HepG2 (cell line): ENCODE measurements at regions not wholly inside any gene's neighbourhood (a gene's known extent, or its start where the extent isn't known, plus 50 kb on each side); places are given as distances from the start of the nearest gene placed in this dataset.

ENCODE experiments used
- ATAC-seq: fragments of 200-7000 bp; cut with Tn5 transposase; 3 replicates; pipeline ENCODE4 v1.9.1; 2020; ENCODE audit warnings: mild to moderate bottlenecking, moderate library complexity
- BruUV-seq: library from RNA; stranded (reverse); fragments of 400-500 nt; replicated peaks from 2 replicates; lab custom pipeline; 2021; lab: Mats Ljungman, UMichigan
- CTCF ChIA-PET: fragments of 300-600 bp; formaldehyde crosslinking; extraction: SDS; loops from one replicate; lab custom pipeline; 2021; ENCODE audit warnings: low total read pairs, inconsistent platforms, low intra/inter-chr PET ratio; lab: Yijun Ruan, JAX
- POLR2A ChIA-PET: fragments of 350-600 bp; sonication (Branson Sonifier 250); formaldehyde crosslinking; loops from one replicate; lab custom pipeline; 2020; ENCODE audit warnings: antibody characterized with exemption, inconsistent platforms; lab: Yijun Ruan, JAX
- DNase-seq: peaks from one replicate; pipeline ENCODE4 v3.0.0-alpha.2; 2015; ENCODE audit warnings: low spot score
- FAIRE-seq: peaks from 3 replicates; lab custom pipeline; 2011; peaks lifted over from hg19 to GRCh38; lab: Jason Lieb, UNC
- H2AFZ ChIP-seq: one replicate; pipeline ENCODE4 v1.6.1; 2011; ENCODE audit warnings: low read length, inconsistent platforms
- H3K27ac ChIP-seq: fragments of 300-600 bp; 3 replicates; pipeline ENCODE4 v1.8.0; 2011; ENCODE audit warnings: mixed run types, mild to moderate bottlenecking, mixed read lengths, low read length, inconsistent platforms; ENCODE audit not compliant: insufficient read depth; ENCODE audit errors: extremely low read length
- H3K27me3 ChIP-seq, 2 experiments: fragments of 200-600 bp in 1 of 2; 2 replicates in 1 of 2; 3 replicates in 1 of 2; pipeline versions ENCODE4 v1.6.0 to v1.8.0; 2011; ENCODE audit warnings: low read length in 2 of 2, mild to moderate bottlenecking in 2 of 2, moderate library complexity in 2 of 2, inconsistent platforms in 1 of 2; ENCODE audit not compliant: insufficient read depth in 2 of 2, control insufficient read depth in 1 of 2
- H3K36me3 ChIP-seq, 2 experiments: fragments of 200-600 bp in 1 of 2; replicated peaks in 1 of 2; 2 replicates in 1 of 2; 3 replicates in 1 of 2; pipeline versions ENCODE4 v1.5.1 to v1.8.0; 2011; ENCODE audit warnings: low read length in 2 of 2, inconsistent platforms in 1 of 2; ENCODE audit not compliant: insufficient read depth in 2 of 2, control insufficient read depth in 1 of 2
- H3K4me1 ChIP-seq: 2 replicates; pipeline ENCODE4 v1.5.1; 2012; ENCODE audit warnings: low read length, inconsistent platforms; ENCODE audit not compliant: insufficient read depth
- H3K4me2 ChIP-seq: 2 replicates; pipeline ENCODE4 v1.6.0; 2011; ENCODE audit warnings: low read depth, low read length, inconsistent platforms
- H3K4me3 ChIP-seq, 3 experiments: fragments of 200-600 bp in 1 of 3; sonication (generic), shearing (Covaris generic) in 1 of 3; replicated peaks in 1 of 3; 2 replicates each; pipeline ENCODE4 v1.5.1; 2011 to 2016; ENCODE audit warnings: low read length in 3 of 3, inconsistent platforms in 2 of 3, low read depth in 2 of 3, mild to moderate bottlenecking in 2 of 3, control low read depth in 1 of 3, mixed read lengths in 1 of 3; ENCODE audit not compliant: insufficient read depth in 1 of 3
- H3K79me2 ChIP-seq: one replicate; pipeline ENCODE4 v1.6.1; 2011; ENCODE audit warnings: low read length, inconsistent platforms; ENCODE audit not compliant: insufficient read depth
- H3K9ac ChIP-seq: 2 replicates; pipeline ENCODE4 v1.6.0; 2011; ENCODE audit warnings: mild to moderate bottlenecking, low read depth, low read length, inconsistent platforms; ENCODE audit not compliant: insufficient read depth
- H3K9me3 ChIP-seq: 2 replicates; pipeline ENCODE4 v1.5.1; 2012; ENCODE audit warnings: mild to moderate bottlenecking, low read length
- H4K20me1 ChIP-seq: 2 replicates; pipeline ENCODE4 v1.6.0; 2011; ENCODE audit warnings: inconsistent platforms, mild to moderate bottlenecking, low read length, moderate library complexity; ENCODE audit not compliant: insufficient read depth
- GMEB2 ChIP-seq: IDR thresholded peaks from 2 replicates; pipeline ENCODE4 v1.6.1; 2016; ENCODE audit warnings: missing biosample characterization, missing genetic modification reagents, low read depth
- GRHL1 ChIP-seq: sonication (generic); formaldehyde crosslinking; conservative IDR thresholded peaks from 2 replicates; pipeline ENCODE4 v1.8.0; 2022; ENCODE audit warnings: missing genetic modification reagents
- MLXIP ChIP-seq: sonication (generic); formaldehyde crosslinking; IDR thresholded peaks from 2 replicates; pipeline ENCODE4 v1.9.0; 2021; ENCODE audit warnings: missing genetic modification reagents, borderline replicate concordance
- TFAP4 ChIP-seq: sonication (generic); IDR thresholded peaks from 2 replicates; pipeline ENCODE4 v1.6.1; 2016; ENCODE audit warnings: low read depth, borderline replicate concordance
- ZBTB14 ChIP-seq: sonication (generic); formaldehyde crosslinking; IDR thresholded peaks from 2 replicates; pipeline ENCODE4 v1.4.0; 2020; ENCODE audit warnings: missing genetic modification reagents
- ZNF329 ChIP-seq: sonication (generic); formaldehyde crosslinking; IDR thresholded peaks from 2 replicates; pipeline ENCODE4 v1.9.0; 2021; ENCODE audit warnings: low read depth, mild to moderate bottlenecking, missing genetic modification reagents
- ZNF335 ChIP-seq: sonication (generic); formaldehyde crosslinking; IDR thresholded peaks from 2 replicates; pipeline ENCODE4 v1.4.0; 2020; ENCODE audit warnings: missing genetic modification reagents
- ZNF44 ChIP-seq: sonication (generic); formaldehyde crosslinking; IDR thresholded peaks from 2 replicates; pipeline ENCODE4 v1.5.1; 2020; ENCODE audit warnings: mild to moderate bottlenecking, missing genetic modification reagents
- ZNF737 ChIP-seq: sonication (generic); formaldehyde crosslinking; IDR thresholded peaks from 2 replicates; pipeline ENCODE4 v1.5.0; 2020; ENCODE audit warnings: missing genetic modification reagents, mild to moderate bottlenecking, borderline replicate concordance
- ZNF879 ChIP-seq: sonication (generic); formaldehyde crosslinking; IDR thresholded peaks from 2 replicates; pipeline ENCODE4 v1.8.1; 2023; ENCODE audit warnings: missing genetic modification reagents
- WGBS: methylation state at CpG from one replicate; pipeline ENCODE4 v1.1.6; 2017; ENCODE audit warnings: low lambda C conversion rate; 5-methylcytosine and 5-hydroxymethylcytosine counted together
- in situ Hi-C: cut with HindIII; loops from 2 replicates; pipeline ENCODE4 v1.10.0; 2017; ENCODE audit warnings: low pct_unique_long_range_greater_than_20kb; ENCODE audit not compliant: extremely low pct_ligation_motif_present
- intact Hi-C: fragments of 100-400 bp; cut with micrococcal nuclease; formaldehyde crosslinking; loops from one replicate; pipeline ENCODE4 v1.10.0; 2022; ENCODE audit not compliant: unreplicated experiment

- Histone ChIP-seq H3K27ac (no peak overlapping the region), H2AFZ (no peak overlapping the region), H3K4me1 (no peaks in the 10 kb centered on the region), H3K27me3 (0 out of 5 replicates have a peak, but pooled peaks cover 0 to 7% of the 10 kb centered on the region in 2 experiments), H3K9ac (no peak overlapping the region), H3K36me3 (no peaks in the 10 kb centered on the region), H3K4me3 (no peak overlapping the region), H4K20me1 (no peaks in the 10 kb centered on the region), H3K9me3 (no peaks in the 10 kb centered on the region), H3K4me2 (no peak overlapping the region), H3K79me2 (no peaks in the 10 kb centered on the region)
- BruUV-seq: no TSS peak
- CTCF ChIA-PET: no interaction called here
- TF ChIP-seq GRHL1 (CRISPR knock-in tag) (no peak), ZNF44 (CRISPR knock-in tag) (no peak), ZNF737 (CRISPR knock-in tag) (no peak), ZNF335 (CRISPR knock-in tag) (no peak), ZBTB14 (CRISPR knock-in tag) (no peak), ZNF329 (CRISPR knock-in tag) (no peak)
- DNase-seq: no peak
- ATAC-seq: no peak
- intact Hi-C loops (no loop called here), in situ Hi-C loops (no loop called here)
- FAIRE-seq: no peak
- POLR2A ChIA-PET: no interaction called here
- 24% methylated on average over 2 of the region's 2 CpGs for WGBS
Observed at GRCh38 chr17:12574525-12574924, 91.2 kb upstream of the MYOCD start.

- Histone ChIP-seq H3K4me3 (no peak overlapping the region), H3K4me2 (no peak overlapping the region), H2AFZ (no peak overlapping the region), H3K9ac (no peak overlapping the region), H3K36me3 (no peaks in the 10 kb centered on the region), H4K20me1 (no peaks in the 10 kb centered on the region), H3K27me3 (peaks cover under 1 to 7% of the 10 kb centered on the region in 2 experiments; a peak in 2 of 5 replicates), H3K79me2 (no peaks in the 10 kb centered on the region), H3K27ac (no peak overlapping the region), H3K4me1 (no peaks in the 10 kb centered on the region), H3K9me3 (no peaks in the 10 kb centered on the region)
- no peak for FAIRE-seq
- no peak for ATAC-seq
- DNase-seq: no peak
- BruUV-seq: no TSS peak
- in situ Hi-C loops: no loop called here
- intact Hi-C loops: no loop called here
- TF ChIP-seq MLXIP (CRISPR knock-in tag) (no peak), GMEB2 (CRISPR knock-in tag) (no peak), TFAP4 (no peak), ZNF879 (CRISPR knock-in tag) (no peak)
- ChIA-PET POLR2A (no interaction called here), CTCF (no interaction called here)
Observed at GRCh38 chr17:12575641-12576040, 90.0 kb upstream of the MYOCD start.
